ENCODE measurements at regions not wholly inside any gene's neighbourhood (a gene's known extent, or its start where the extent isn't known, plus 50 kb on each side); places are given as distances from the start of the nearest gene placed in this dataset.

DNA sequence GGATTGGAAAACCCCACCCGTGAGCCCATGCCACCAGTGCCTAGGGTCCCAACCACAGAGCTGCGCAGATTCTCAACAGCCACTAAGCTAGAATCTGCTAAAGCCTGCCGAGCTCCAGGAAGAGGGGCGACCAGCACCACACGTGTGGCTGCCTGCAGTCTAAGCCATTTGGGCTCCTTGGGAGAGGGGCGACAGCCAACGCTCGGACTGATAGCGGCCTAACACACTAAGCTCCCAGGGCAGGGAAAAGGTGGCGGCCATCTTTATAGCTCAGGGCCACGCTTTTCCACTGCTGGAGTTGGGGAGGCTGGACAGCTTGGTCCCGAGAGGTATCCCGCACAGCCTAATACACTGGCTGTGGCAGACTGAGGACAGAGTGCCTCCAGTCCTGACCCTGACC lies 631.8 kb downstream of the CETN3 start:
- Histone ChIP-seq H3K4me1 (ENCODE audit: control insufficient read depth in 1 of 2, insufficient read depth in 1 of 2, low read depth in 1 of 2, low read length in 1 of 2) (no peaks in the 10 kb centered on the region), H3K27me3 (no peaks in the 10 kb centered on the region), H3K27ac (no peak overlapping the region), H3K4me3 (ENCODE audit: low read depth in 1 of 2, low read length in 1 of 2) (no peak overlapping the region), H3K9me3 (no peaks in the 10 kb centered on the region), H3K36me3 (no peaks in the 10 kb centered on the region)
- TF ChIP-seq, protein P1, sequence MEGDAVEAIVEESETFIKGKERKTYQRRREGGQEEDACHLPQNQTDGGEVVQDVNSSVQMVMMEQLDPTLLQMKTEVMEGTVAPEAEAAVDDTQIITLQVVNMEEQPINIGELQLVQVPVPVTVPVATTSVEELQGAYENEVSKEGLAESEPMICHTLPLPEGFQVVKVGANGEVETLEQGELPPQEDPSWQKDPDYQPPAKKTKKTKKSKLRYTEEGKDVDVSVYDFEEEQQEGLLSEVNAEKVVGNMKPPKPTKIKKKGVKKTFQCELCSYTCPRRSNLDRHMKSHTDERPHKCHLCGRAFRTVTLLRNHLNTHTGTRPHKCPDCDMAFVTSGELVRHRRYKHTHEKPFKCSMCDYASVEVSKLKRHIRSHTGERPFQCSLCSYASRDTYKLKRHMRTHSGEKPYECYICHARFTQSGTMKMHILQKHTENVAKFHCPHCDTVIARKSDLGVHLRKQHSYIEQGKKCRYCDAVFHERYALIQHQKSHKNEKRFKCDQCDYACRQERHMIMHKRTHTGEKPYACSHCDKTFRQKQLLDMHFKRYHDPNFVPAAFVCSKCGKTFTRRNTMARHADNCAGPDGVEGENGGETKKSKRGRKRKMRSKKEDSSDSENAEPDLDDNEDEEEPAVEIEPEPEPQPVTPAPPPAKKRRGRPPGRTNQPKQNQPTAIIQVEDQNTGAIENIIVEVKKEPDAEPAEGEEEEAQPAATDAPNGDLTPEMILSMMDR (IDR thresholded peaks at IDR 0.05) = no peak

DNA sequence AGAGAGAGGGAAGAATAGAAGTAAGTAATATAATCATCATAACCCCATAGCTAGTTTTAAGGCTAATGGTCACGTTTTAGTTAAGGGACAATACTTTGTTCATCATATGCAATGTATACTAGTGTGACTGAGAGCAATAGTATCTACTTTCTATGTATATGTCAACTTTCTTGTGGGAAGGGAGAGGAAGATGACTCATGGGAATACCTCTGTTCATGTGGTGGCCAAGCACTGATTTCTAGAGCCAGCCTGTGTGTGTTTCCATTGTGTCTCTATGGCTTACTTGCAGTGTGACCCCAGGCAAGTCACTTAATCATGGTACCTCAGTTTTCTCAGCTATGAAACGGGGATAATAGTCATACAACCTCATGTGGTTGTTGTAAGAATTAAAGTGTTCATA lies 639.6 kb downstream of the CETN3 start:
- H3K36me3 ChIP-seq = no peaks in the 10 kb centered on the region
- no peak overlapping the region for H3K4me3 ChIP-seq (ENCODE audit: low read depth in 1 of 2, low read length in 1 of 2)
- no peaks in the 10 kb centered on the region for H3K9me3 ChIP-seq
- H3K27me3 ChIP-seq = no peaks in the 10 kb centered on the region
- H3K27ac ChIP-seq = no peak overlapping the region
- no peaks in the 10 kb centered on the region for H3K4me1 ChIP-seq (ENCODE audit: control insufficient read depth in 1 of 2, insufficient read depth in 1 of 2, low read depth in 1 of 2, low read length in 1 of 2)
- TF ChIP-seq, protein P1 (IDR thresholded peaks at IDR 0.05) = no peak

DNA sequence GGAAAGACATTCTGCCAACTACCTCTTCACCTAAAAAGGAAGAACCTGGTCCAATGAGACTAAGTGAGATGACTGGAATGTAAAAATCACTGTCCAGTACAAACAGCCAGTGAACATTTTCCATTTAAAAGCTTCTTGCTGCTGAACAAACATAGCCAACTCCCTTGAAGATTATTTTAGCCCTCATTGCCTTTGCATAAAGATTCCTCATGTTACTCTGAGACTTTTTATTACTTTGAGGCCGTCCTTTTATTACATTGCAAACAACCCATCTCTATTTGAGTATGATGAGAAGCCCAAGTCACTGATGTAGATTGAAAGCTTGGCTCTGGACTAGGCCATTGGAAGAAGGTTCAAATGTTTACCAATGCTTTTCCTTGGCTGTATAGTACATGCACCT lies 649.8 kb downstream of the CETN3 start:
- Histone ChIP-seq H3K9me3 (no peaks in the 10 kb centered on the region), H3K4me3 (ENCODE audit: low read depth in 1 of 2, low read length in 1 of 2) (no peak overlapping the region), H3K36me3 (no peaks in the 10 kb centered on the region), H3K27ac (no peak overlapping the region), H3K27me3 (no peaks in the 10 kb centered on the region), H3K4me1 (ENCODE audit: control insufficient read depth in 1 of 2, insufficient read depth in 1 of 2, low read depth in 1 of 2, low read length in 1 of 2) (no peaks in the 10 kb centered on the region)
- TF ChIP-seq, protein P1 (IDR thresholded peaks at IDR 0.05) = no peak

DNA sequence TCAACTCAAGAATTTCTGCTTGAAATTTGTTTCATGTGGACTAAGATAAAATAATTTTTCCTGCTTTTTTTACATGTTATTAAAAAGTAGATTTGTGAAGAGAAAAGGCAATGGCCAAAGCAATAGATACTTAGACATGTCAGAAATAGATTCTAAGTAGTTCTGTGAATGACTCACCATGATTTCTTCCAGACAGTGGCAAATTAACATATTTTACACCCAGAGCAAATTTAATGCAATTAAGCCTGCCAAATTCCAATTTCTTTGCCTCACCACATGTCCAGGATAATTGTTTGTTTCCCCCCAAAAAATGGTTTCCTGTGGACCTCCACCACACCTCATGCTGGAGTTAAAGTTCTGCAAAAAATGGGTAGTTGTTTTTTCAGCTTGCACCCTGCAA lies 651.4 kb downstream of the CETN3 start:
- Histone ChIP-seq H3K4me1 (ENCODE audit: control insufficient read depth in 1 of 2, insufficient read depth in 1 of 2, low read depth in 1 of 2, low read length in 1 of 2) (no peaks in the 10 kb centered on the region), H3K36me3 (no peaks in the 10 kb centered on the region), H3K27ac (no peak overlapping the region), H3K9me3 (no peaks in the 10 kb centered on the region), H3K27me3 (no peaks in the 10 kb centered on the region), H3K4me3 (ENCODE audit: low read depth in 1 of 2, low read length in 1 of 2) (no peak overlapping the region)
- TF ChIP-seq, protein P1 (IDR thresholded peaks at IDR 0.05) = no peak

DNA sequence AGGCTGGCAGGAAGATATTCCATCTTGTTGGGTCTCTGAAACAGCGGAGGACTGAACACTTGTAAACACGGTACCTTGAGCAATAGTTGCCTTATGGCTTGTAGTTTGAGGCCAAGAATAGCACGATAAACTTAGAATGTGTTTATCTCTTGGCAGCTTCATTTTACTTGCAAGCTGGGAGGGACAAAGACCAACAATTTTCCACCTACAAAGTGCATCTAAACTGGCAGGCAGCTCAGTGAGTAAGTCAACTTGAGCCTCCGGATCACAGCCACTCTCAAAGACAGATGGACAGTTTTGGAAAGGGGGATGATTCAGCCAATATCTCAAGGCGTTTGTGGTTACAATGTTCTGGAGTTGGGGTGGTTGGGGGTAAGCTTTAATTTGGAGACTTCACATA lies 652.6 kb downstream of the CETN3 start:
- TF ChIP-seq, protein P1 (IDR thresholded peaks at IDR 0.05) = no peak
- H3K27ac ChIP-seq = no peak overlapping the region
- H3K36me3 ChIP-seq = no peaks in the 10 kb centered on the region

DNA sequence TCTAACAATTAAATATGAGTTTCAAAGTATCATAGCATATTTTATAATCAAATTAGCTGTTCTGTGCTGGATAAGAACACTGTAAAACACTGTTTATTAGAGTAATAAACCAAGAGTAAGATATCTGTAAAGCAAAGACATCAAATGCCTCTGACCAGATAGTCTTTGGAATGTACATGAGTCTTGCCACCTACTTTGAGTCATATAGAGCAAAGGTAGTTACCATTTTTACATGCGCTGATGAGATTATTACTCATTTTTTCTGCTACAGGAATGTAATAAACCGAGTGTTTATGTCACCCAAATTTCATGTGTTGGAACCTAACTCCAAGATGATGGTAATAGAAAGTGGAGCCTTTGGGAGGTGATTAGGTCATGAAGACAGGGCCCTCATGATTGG lies 654.5 kb downstream of the CETN3 start:
- no peaks in the 10 kb centered on the region for H3K4me1 ChIP-seq (ENCODE audit: control insufficient read depth in 1 of 2, insufficient read depth in 1 of 2, low read depth in 1 of 2, low read length in 1 of 2)
- no peak overlapping the region for H3K27ac ChIP-seq
- H3K4me3 ChIP-seq (ENCODE audit: low read depth in 1 of 2, low read length in 1 of 2) = no peak overlapping the region
- no peaks in the 10 kb centered on the region for H3K36me3 ChIP-seq
- no peaks in the 10 kb centered on the region for H3K27me3 ChIP-seq
- H3K9me3 ChIP-seq = no peaks in the 10 kb centered on the region
- TF ChIP-seq, protein P1 (IDR thresholded peaks at IDR 0.05) = no peak

More for the DNA sequence above, 652.6 kb downstream of the CETN3 start:
- no peaks in the 10 kb centered on the region for H3K9me3 ChIP-seq
- H3K4me3 ChIP-seq (ENCODE audit: low read depth in 1 of 2, low read length in 1 of 2) = no peak overlapping the region
- no peaks in the 10 kb centered on the region for H3K27me3 ChIP-seq
- no peaks in the 10 kb centered on the region for H3K4me1 ChIP-seq (ENCODE audit: control insufficient read depth in 1 of 2, insufficient read depth in 1 of 2, low read depth in 1 of 2, low read length in 1 of 2)

Data from neutrophil (primary cell).